OCI-LY3 (cell line): ENCODE measurements at regions not wholly inside any gene's neighbourhood (a gene's known extent, or its start where the extent isn't known, plus 50 kb on each side); places are given as distances from the start of the nearest gene placed in this dataset.

ENCODE experiments used
- CTCF ChIP-seq: fragments of 200-600, 300-600 bp; sonication (generic); IDR thresholded peaks from 2 replicates; pipeline ENCODE4 v1.5.1; 2014; ENCODE audit warnings: antibody characterized with exemption, low read length, low read depth
- EZH2phosphoT487 ChIP-seq: fragments of 200-600 bp; shearing (Covaris generic); IDR thresholded peaks from 2 replicates; pipeline ENCODE4 v1.6.1; 2018; ENCODE audit warnings: antibody characterized with exemption, mixed run types, low read depth

- TF ChIP-seq CTCF: no peak
- TF ChIP-seq EZH2phosphoT487: no peak
These were observed 233.4 kb downstream of the KCNRG start for GRCh38 chr13:50248516-50249143.
